H1 (cell line): ENCODE measurements at regions not wholly inside any gene's neighbourhood (a gene's known extent, or its start where the extent isn't known, plus 50 kb on each side); places are given as distances from the start of the nearest gene placed in this dataset.

Experiments
- CTCF ChIA-PET: fragments of 300-600 bp; sonication (Branson Sonifier 250); formaldehyde crosslinking; loops from one replicate; lab custom pipeline; 2021; ENCODE audit not compliant: partially characterized antibody; lab: Charles Lee
- POLR2A ChIA-PET: fragments of 300-600 bp; sonication (Branson Sonifier 250); formaldehyde crosslinking; loops from one replicate; lab custom pipeline; 2021; ENCODE audit warnings: inconsistent platforms; ENCODE audit not compliant: partially characterized antibody; lab: Charles Lee
- DNase-seq, 2 experiments: peaks; one replicate each; pipeline versions ENCODE4 v3.0.0 to v3.0.0-alpha.2; 2010 to 2022; ENCODE audit warnings: low spot score in 2 of 2, low read depth in 1 of 2, mixed read lengths in 1 of 2
- FAIRE-seq: peaks from 2 replicates; lab custom pipeline; 2011; peaks lifted over from hg19 to GRCh38; lab: Jason Lieb, UNC
- H2AFZ ChIP-seq: 2 replicates; pipeline ENCODE4 v1.8.1; 2012; ENCODE audit warnings: low read length, inconsistent platforms
- H2AK5ac ChIP-seq: 2 replicates; pipeline ENCODE4 v1.6.1; 2013; ENCODE audit warnings: low read depth, low read length
- H2BK120ac ChIP-seq: replicated peaks from 2 replicates; pipeline ENCODE3; 2013; ENCODE audit warnings: low read depth, low read length, inconsistent platforms
- H2BK12ac ChIP-seq: 2 replicates; pipeline ENCODE4 v1.6.1; 2013; ENCODE audit warnings: low read depth, low read length
- H2BK15ac ChIP-seq: 2 replicates; pipeline ENCODE4 v1.6.1; 2013; ENCODE audit warnings: low read length
- H2BK20ac ChIP-seq: 2 replicates; pipeline ENCODE4 v1.6.1; 2013; ENCODE audit warnings: low read length
- H2BK5ac ChIP-seq: 2 replicates; pipeline ENCODE4 v1.6.1; 2013; ENCODE audit warnings: low read depth, low read length
- H3K14ac ChIP-seq: 2 replicates; pipeline ENCODE4 v1.6.1; 2013; ENCODE audit warnings: inconsistent platforms; ENCODE audit not compliant: insufficient read length
- H3K18ac ChIP-seq: 2 replicates; pipeline ENCODE4 v1.6.1; 2013; ENCODE audit warnings: low read length; ENCODE audit errors: extremely low read depth
- H3K23ac ChIP-seq: 2 replicates; pipeline ENCODE4 v1.6.1; 2013; ENCODE audit warnings: inconsistent platforms; ENCODE audit not compliant: insufficient read length
- H3K23me2 ChIP-seq: 2 replicates; pipeline ENCODE4 v1.6.1; 2013; ENCODE audit warnings: low read depth, low read length
- H3K27ac ChIP-seq: 2 replicates; pipeline ENCODE4 v1.6.1; 2011; ENCODE audit warnings: low read depth, low read length, inconsistent platforms
- H3K27me3 ChIP-seq, 4 experiments: replicated peaks in 1 of 4; 1 replicate in 1 of 4; 2 replicates in 3 of 4; pipeline versions ENCODE4 v1.6.1 to v1.8.1; 2011 to 2013; ENCODE audit warnings: low read length in 3 of 4, mild to moderate bottlenecking in 3 of 4, inconsistent platforms in 2 of 4, mixed read lengths in 2 of 4, moderate library complexity in 1 of 4; ENCODE audit not compliant: control insufficient read depth in 3 of 4, insufficient read depth in 3 of 4; ENCODE audit errors: extremely low read depth in 1 of 4
- H3K36me3 ChIP-seq, 4 experiments: 2 replicates each; pipeline versions ENCODE4 v1.6.1 to v1.8.1; 2011 to 2013; ENCODE audit warnings: mild to moderate bottlenecking in 4 of 4, low read length in 3 of 4, moderate library complexity in 2 of 4, control low read depth in 1 of 4, inconsistent platforms in 1 of 4; ENCODE audit not compliant: insufficient read depth in 4 of 4, control insufficient read depth in 2 of 4
- H3K4ac ChIP-seq: replicated peaks from 2 replicates; pipeline ENCODE3; 2013; ENCODE audit warnings: low read length, low read depth, mixed read lengths, inconsistent platforms; ENCODE audit not compliant: insufficient read length
- H3K4me1 ChIP-seq, 4 experiments: replicated peaks in 1 of 4; 1 replicate in 1 of 4; 2 replicates in 3 of 4; pipeline versions ENCODE4 v1.6.1 to v1.8.1; 2011 to 2013; ENCODE audit warnings: low read length in 3 of 4, inconsistent platforms in 2 of 4, mixed read lengths in 1 of 4; ENCODE audit not compliant: insufficient read depth in 4 of 4, control insufficient read depth in 3 of 4
- H3K4me2 ChIP-seq, 2 experiments: 2 replicates each; pipeline versions ENCODE4 v1.6.1 to v1.8.1; 2011 to 2013; ENCODE audit warnings: low read depth in 2 of 2, low read length in 2 of 2, control low read depth in 1 of 2, inconsistent platforms in 1 of 2, mild to moderate bottlenecking in 1 of 2; ENCODE audit not compliant: insufficient read depth in 1 of 2
- H3K4me3 ChIP-seq, 4 experiments: fragments of 200-600, 300-600 bp in 1 of 4; sonication (generic), shearing (Covaris generic), sonication (Bioruptor Twin) in 1 of 4; 2 replicates each; pipeline versions ENCODE4 v1.5.1 to v1.8.1; 2011 to 2016; ENCODE audit warnings: low read length in 4 of 4, low read depth in 3 of 4, control low read depth in 2 of 4, inconsistent platforms in 2 of 4, mild to moderate bottlenecking in 2 of 4, mixed read lengths in 1 of 4, moderate library complexity in 1 of 4; ENCODE audit not compliant: insufficient read depth in 2 of 4; ENCODE audit errors: extremely low read depth in 1 of 4
- H3K56ac ChIP-seq: replicated peaks from 2 replicates; pipeline ENCODE3; 2013; ENCODE audit warnings: low read depth, mild to moderate bottlenecking, mixed read lengths, low read length, inconsistent platforms; ENCODE audit not compliant: insufficient read length
- H3K79me1 ChIP-seq: 2 replicates; pipeline ENCODE4 v1.6.1; 2013; ENCODE audit warnings: low read depth, low read length, control low read depth
- H3K79me2 ChIP-seq, 2 experiments: 2 replicates each; pipeline versions ENCODE4 v1.6.1 to v1.8.1; 2012 to 2013; ENCODE audit warnings: low read length in 2 of 2, mild to moderate bottlenecking in 2 of 2, inconsistent platforms in 1 of 2; ENCODE audit not compliant: insufficient read depth in 2 of 2, control insufficient read depth in 1 of 2
- H3K9ac ChIP-seq, 4 experiments: replicated peaks in 1 of 4; 1 replicate in 1 of 4; 2 replicates in 3 of 4; pipeline versions ENCODE4 v1.6.1 to v1.8.1; 2011 to 2013; ENCODE audit warnings: low read depth in 3 of 4, low read length in 3 of 4, control low read depth in 2 of 4, mild to moderate bottlenecking in 2 of 4, moderate library complexity in 2 of 4, inconsistent platforms in 1 of 4; ENCODE audit errors: extremely low read depth in 1 of 4
- H3K9me3 ChIP-seq, 2 experiments: 2 replicates each; pipeline versions ENCODE4 v1.6.1 to v1.8.1; 2012 to 2013; ENCODE audit warnings: mild to moderate bottlenecking in 2 of 2, moderate library complexity in 2 of 2, control low read depth in 1 of 2, inconsistent platforms in 1 of 2, low read depth in 1 of 2, low read length in 1 of 2, mixed read lengths in 1 of 2; ENCODE audit not compliant: insufficient read depth in 2 of 2
- H4K20me1 ChIP-seq, 2 experiments: replicated peaks in 1 of 2; 2 replicates each; pipeline versions ENCODE3 to v1.8.1; 2011 to 2013; ENCODE audit warnings: inconsistent platforms in 2 of 2, low read length in 2 of 2, mild to moderate bottlenecking in 1 of 2; ENCODE audit not compliant: insufficient read depth in 2 of 2, control insufficient read depth in 1 of 2
- H4K5ac ChIP-seq: 2 replicates; pipeline ENCODE4 v1.6.1; 2013; ENCODE audit warnings: low read length, low read depth, mixed read lengths, inconsistent platforms; ENCODE audit not compliant: insufficient read length
- H4K8ac ChIP-seq: 2 replicates; pipeline ENCODE4 v1.8.0; 2013; ENCODE audit warnings: mild to moderate bottlenecking, moderate library complexity, low read length, inconsistent platforms; ENCODE audit not compliant: insufficient read depth; ENCODE audit errors: extremely low read depth
- H4K91ac ChIP-seq: replicated peaks from 2 replicates; pipeline ENCODE3; 2013; ENCODE audit warnings: low read length, mixed read lengths, inconsistent platforms; ENCODE audit not compliant: insufficient read length
- ATF2 ChIP-seq: IDR thresholded peaks from 2 replicates; pipeline ENCODE4 v1.6.1; 2012; ENCODE audit warnings: low read length, inconsistent platforms
- CHD1 ChIP-seq: IDR thresholded peaks from 2 replicates; pipeline ENCODE4 v1.6.1; 2012; ENCODE audit warnings: low read depth, low read length, improper control_type of control experiment
- CTBP2 ChIP-seq: IDR thresholded peaks from 2 replicates; pipeline ENCODE4 v1.7.0; 2011; ENCODE audit warnings: borderline replicate concordance, mild to moderate bottlenecking, moderate library complexity, mixed read lengths, low read length; ENCODE audit not compliant: insufficient read depth, insufficient read length
- EP300 ChIP-seq, 2 experiments: IDR thresholded peaks; 1 replicate in 1 of 2; 2 replicates in 1 of 2; pipeline ENCODE4 v1.6.1; 2011 to 2012; ENCODE audit warnings: low read depth in 2 of 2, low read length in 2 of 2, mild to moderate bottlenecking in 2 of 2, borderline replicate concordance in 1 of 2, inconsistent platforms in 1 of 2, moderate library complexity in 1 of 2
- EZH2 ChIP-seq: fragments of 200-600 bp; sonication (generic); IDR thresholded peaks from 2 replicates; pipeline ENCODE4 v1.7.1; 2012; ENCODE audit warnings: low read depth, mild to moderate bottlenecking, moderate library complexity, low read length, inconsistent platforms; ENCODE audit not compliant: severe bottlenecking
- HDAC6 ChIP-seq: IDR thresholded peaks from one replicate; pipeline ENCODE4 v1.7.1; 2012; ENCODE audit warnings: low read depth, mild to moderate bottlenecking, inconsistent platforms, low read length, moderate library complexity
- KDM4A ChIP-seq: IDR thresholded peaks from one replicate; pipeline ENCODE4 v1.7.1; 2012; ENCODE audit warnings: low read depth, mild to moderate bottlenecking, moderate library complexity, low read length, inconsistent platforms; ENCODE audit not compliant: severe bottlenecking
- RXRA ChIP-seq: IDR thresholded peaks from 2 replicates; pipeline ENCODE4 v1.6.1; 2011; ENCODE audit warnings: low read depth, mild to moderate bottlenecking, low read length, moderate library complexity; ENCODE audit not compliant: insufficient read depth
- SIN3A ChIP-seq, 2 experiments: IDR thresholded peaks in 1 of 2; conservative IDR thresholded peaks in 1 of 2; 2 replicates each; pipeline ENCODE4 v1.6.1; 2011 to 2012; ENCODE audit warnings: low read length in 2 of 2, improper control_type of control experiment in 1 of 2, low read depth in 1 of 2, mild to moderate bottlenecking in 1 of 2
- SP1 ChIP-seq: IDR thresholded peaks from 2 replicates; pipeline ENCODE4 v1.6.1; 2011; ENCODE audit warnings: low read depth, low read length
- TBP ChIP-seq: IDR thresholded peaks from 2 replicates; pipeline ENCODE4 v1.6.1; 2011; ENCODE audit warnings: low read depth, low read length, improper control_type of control experiment
- TCF12 ChIP-seq: IDR thresholded peaks from 2 replicates; pipeline ENCODE4 v1.6.1; 2011; ENCODE audit warnings: low read depth, mild to moderate bottlenecking, low read length
- YY1 ChIP-seq: IDR thresholded peaks from 2 replicates; pipeline ENCODE4 v1.6.1; 2011; ENCODE audit warnings: low read depth, mild to moderate bottlenecking, low read length
- WGBS, 2 experiments: shearing (Covaris generic) in 1 of 2; methylation state at CpG; one replicate each; pipeline versions ENCODE4 v1.1.6 to v1.1.7; 2013 to 2015; ENCODE audit warnings: low lambda C conversion rate in 2 of 2, mixed read lengths in 2 of 2, inconsistent platforms in 1 of 2, low coverage in 1 of 2, missing lambda C conversion rate in 1 of 2; ENCODE audit not compliant: insufficient replicate concordance in 2 of 2, insufficient coverage in 1 of 2, insufficient read length in 1 of 2; ENCODE audit errors: extremely low coverage in 1 of 2, missing lambda C conversion rate in 1 of 2; 5-methylcytosine and 5-hydroxymethylcytosine counted together

- Histone ChIP-seq H2BK5ac (no peak overlapping the region), H4K8ac (no peak overlapping the region), H3K4me1 (no peaks in the 10 kb centered on the region), H3K23ac (no peak overlapping the region), H2BK20ac (no peak overlapping the region), H3K4me3 (no peak overlapping the region), H2BK15ac (0 out of 2 replicates have a peak overlapping the region, but pooled peaks have one; percentile 47), H3K56ac (no peak overlapping the region), H4K5ac (no peak overlapping the region), H4K20me1 (no peaks in the 10 kb centered on the region), H2AK5ac (no peak overlapping the region), H2AFZ (no peak overlapping the region), H3K14ac (no peak overlapping the region), H2BK120ac (no peak overlapping the region), H3K4me2 (no peak overlapping the region), H3K23me2 (no peaks in the 10 kb centered on the region), H2BK12ac (no peak overlapping the region), H3K79me1 (no peaks in the 10 kb centered on the region), H3K27me3 (no peaks in the 10 kb centered on the region), H3K27ac (no peak overlapping the region), H4K91ac (no peak overlapping the region), H3K9me3 (peaks cover 4% of the 10 kb centered on the region in 2 experiments; a peak in 1 of 4 replicates), H3K36me3 (no peaks in the 10 kb centered on the region), H3K18ac (no peak overlapping the region), H3K4ac (no peak overlapping the region), H3K9ac (no peak overlapping the region), H3K79me2 (no peaks in the 10 kb centered on the region)
- WGBS, 2 experiments, result 99% methylated on average over 6 of the region's 6 CpGs; no CpG with 5 or more reads in 1 of the 2 experiments
- POLR2A ChIA-PET, result no interaction called here
- DNase-seq (no peak), FAIRE-seq (no peak)
- CTCF ChIA-PET, result interaction anchor here (1.0 kb wide), 1 partner anchor 199 kb away, joined by 3 read pairs; no protein-coding TSS in a partner anchor
- TF ChIP-seq SIN3A (conservative IDR thresholded peaks at IDR 0.05 in 1 of 2, IDR thresholded peaks at IDR 0.05 in 1 of 2; ENCODE audit: low read depth in 1 of 2, low read length in 2 of 2) (no peak), EZH2 (no peak), HDAC6 (no peak), KDM4A (no peak), CTBP2 (no peak), TCF12 (no peak), RXRA (no peak), SP1 (no peak), EP300 (IDR thresholded peaks at IDR 0.05; ENCODE audit: borderline replicate concordance in 1 of 2, low read depth in 2 of 2, low read length in 2 of 2) (no peak), CHD1 (no peak), YY1 (no peak), ATF2 (no peak), TBP (no peak)
Observed at GRCh38 chr9:108073823-108074222, 584.3 kb upstream of the KLF4 start.
